HFFc6 (cell line): ENCODE measurements at regions not wholly inside any gene's neighbourhood (a gene's known extent, or its start where the extent isn't known, plus 50 kb on each side); places are given as distances from the start of the nearest gene placed in this dataset.
A peak's percentile ranks its signal among the peaks of the same experiment; 100 is the strongest.
"Not testable (repeated sequence)": the region's sequence is repeated elsewhere in the genome, so short reads cannot be mapped to it uniquely, and the experiment has no call there.

ENCODE experiments used
- DNase-seq: peaks from one replicate; pipeline ENCODE4 v3.0.0-alpha.2; 2018
- H3K27ac Mint-ChIP-seq: 2 replicates; pipeline ENCODE4 v1.8.0; 2020; ENCODE audit warnings: mild to moderate bottlenecking, mixed read lengths
- H3K27me3 Mint-ChIP-seq: 2 replicates; pipeline ENCODE4 v1.8.0; 2021; ENCODE audit warnings: mild to moderate bottlenecking, moderate library complexity, mixed read lengths; ENCODE audit not compliant: insufficient read depth
- H3K36me3 Mint-ChIP-seq: 2 replicates; pipeline ENCODE4 v1.8.0; 2021; ENCODE audit warnings: low read depth, mixed read lengths
- H3K4me1 Mint-ChIP-seq: 2 replicates; pipeline ENCODE4 v1.8.0; 2020; ENCODE audit warnings: low read depth, mixed read lengths
- H3K4me3 Mint-ChIP-seq: 2 replicates; pipeline ENCODE4 v1.8.0; 2020; ENCODE audit warnings: mild to moderate bottlenecking, moderate library complexity, mixed read lengths
- H3K9me3 Mint-ChIP-seq: 2 replicates; pipeline ENCODE4 v1.8.0; 2020; ENCODE audit warnings: mild to moderate bottlenecking, mixed read lengths
- TF ChIP-seq, protein P1 (sequence below): fragments of 200-600 bp; sonication (generic); IDR thresholded peaks from 2 replicates; pipeline ENCODE4 v1.5.0; 2021; ENCODE audit warnings: antibody characterized with exemption, mild to moderate bottlenecking

DNA sequence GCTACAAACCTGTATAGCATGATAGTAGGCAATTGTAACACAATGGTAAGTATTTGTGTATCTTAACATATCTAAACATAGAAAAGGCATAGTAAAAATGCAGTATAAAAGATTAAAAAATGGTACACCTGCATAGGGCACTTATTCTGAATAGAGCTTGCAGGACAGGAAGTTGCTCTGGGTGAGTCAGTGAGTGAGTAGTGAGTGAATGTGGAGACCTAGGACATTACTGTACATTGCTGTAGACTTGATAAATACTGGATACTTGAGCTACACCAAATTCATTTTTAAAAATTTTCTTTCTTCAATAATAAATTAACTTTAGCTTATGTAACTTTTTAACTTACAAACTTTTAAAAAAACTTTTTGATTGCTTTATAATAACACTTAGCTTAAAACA is 68.2 kb upstream of the MAML3 start:
- Mint-ChIP-seq H3K27me3 (no peaks in the 10 kb centered on the region), H3K4me3 (no peak overlapping the region), H3K4me1 (peaks cover 17% of the 10 kb centered on the region), H3K27ac (no peak overlapping the region), H3K36me3 (no peaks in the 10 kb centered on the region), H3K9me3 (no peaks in the 10 kb centered on the region)
- TF ChIP-seq, protein P1, sequence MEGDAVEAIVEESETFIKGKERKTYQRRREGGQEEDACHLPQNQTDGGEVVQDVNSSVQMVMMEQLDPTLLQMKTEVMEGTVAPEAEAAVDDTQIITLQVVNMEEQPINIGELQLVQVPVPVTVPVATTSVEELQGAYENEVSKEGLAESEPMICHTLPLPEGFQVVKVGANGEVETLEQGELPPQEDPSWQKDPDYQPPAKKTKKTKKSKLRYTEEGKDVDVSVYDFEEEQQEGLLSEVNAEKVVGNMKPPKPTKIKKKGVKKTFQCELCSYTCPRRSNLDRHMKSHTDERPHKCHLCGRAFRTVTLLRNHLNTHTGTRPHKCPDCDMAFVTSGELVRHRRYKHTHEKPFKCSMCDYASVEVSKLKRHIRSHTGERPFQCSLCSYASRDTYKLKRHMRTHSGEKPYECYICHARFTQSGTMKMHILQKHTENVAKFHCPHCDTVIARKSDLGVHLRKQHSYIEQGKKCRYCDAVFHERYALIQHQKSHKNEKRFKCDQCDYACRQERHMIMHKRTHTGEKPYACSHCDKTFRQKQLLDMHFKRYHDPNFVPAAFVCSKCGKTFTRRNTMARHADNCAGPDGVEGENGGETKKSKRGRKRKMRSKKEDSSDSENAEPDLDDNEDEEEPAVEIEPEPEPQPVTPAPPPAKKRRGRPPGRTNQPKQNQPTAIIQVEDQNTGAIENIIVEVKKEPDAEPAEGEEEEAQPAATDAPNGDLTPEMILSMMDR: no peak
- peak; percentile 12 for DNase-seq

DNA sequence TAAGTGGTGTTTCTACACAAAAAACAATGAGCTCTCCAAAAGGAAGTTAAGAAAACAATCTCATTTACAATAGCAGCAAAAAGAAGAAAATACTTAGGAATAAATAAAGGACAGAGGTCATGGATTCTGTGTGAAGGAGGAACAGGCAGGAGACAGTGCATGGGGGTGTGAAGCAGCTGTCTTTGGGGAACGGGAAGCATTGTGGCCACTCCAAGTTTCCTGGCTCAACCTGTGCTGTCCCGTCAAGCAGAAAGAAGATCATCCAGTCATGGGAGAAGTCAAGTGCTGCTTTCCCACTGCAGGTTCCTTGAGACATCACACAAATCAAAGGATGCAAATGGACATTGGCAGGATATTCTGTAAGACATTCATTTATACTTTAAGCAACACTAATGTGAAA is 66.1 kb upstream of the MAML3 start:
- TF ChIP-seq, protein P1: no peak
- DNase-seq: no peak
- Mint-ChIP-seq H3K27ac (no peak overlapping the region), H3K4me3 (no peak overlapping the region), H3K27me3 (no peaks in the 10 kb centered on the region), H3K36me3 (no peaks in the 10 kb centered on the region), H3K9me3 (no peaks in the 10 kb centered on the region), H3K4me1 (peaks cover 17% of the 10 kb centered on the region)

DNA sequence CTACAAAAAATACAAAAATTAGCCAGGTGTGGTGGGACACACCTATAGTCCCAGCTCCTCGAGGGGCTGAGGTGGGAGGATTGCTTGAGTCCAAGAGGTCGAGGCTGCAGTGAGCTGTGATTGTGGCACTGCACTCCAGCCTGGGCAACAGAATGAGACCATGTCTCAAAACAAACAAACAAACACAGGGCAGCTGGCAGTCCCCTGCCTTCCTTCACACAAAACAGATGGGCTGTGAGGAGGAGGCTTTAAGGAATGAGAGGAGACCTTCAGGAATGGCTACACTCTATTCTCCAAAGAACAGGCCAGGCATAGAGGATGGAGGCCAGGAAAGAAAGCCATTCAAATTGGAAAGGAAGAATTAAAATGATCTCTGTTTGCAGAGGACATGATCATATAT is 65.6 kb upstream of the MAML3 start:
- TF ChIP-seq, protein P1: no peak

DNA sequence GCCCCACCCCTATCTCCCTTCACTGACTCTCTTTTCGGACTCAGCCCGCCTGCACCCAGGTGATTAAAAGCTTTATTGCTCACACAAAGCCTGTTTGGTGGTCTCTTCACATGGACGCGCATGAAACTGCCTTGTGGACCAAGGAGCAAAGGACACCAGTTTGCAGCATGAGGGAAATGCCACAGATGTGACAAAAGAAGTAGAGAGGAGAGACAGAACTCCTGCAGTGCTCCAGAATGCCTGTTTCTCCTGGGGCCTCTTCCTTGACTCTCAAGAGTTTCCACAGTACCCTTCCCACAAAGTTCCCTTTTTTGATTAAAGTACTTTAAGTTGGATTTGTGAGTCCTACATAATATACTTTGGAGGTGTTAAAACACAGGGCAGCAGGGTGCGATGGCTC is 65.1 kb upstream of the MAML3 start:
- H3K9me3 Mint-ChIP-seq, H3K4me3 Mint-ChIP-seq, H3K27ac Mint-ChIP-seq, DNase-seq, H3K36me3 Mint-ChIP-seq, H3K27me3 Mint-ChIP-seq: not testable (repeated sequence)
- H3K4me1 Mint-ChIP-seq: peaks cover 17% of the 10 kb centered on the region

More for the DNA sequence above, 65.6 kb upstream of the MAML3 start:
- H3K4me3 Mint-ChIP-seq: no peak overlapping the region
- no peaks in the 10 kb centered on the region for H3K36me3 Mint-ChIP-seq
- no peaks in the 10 kb centered on the region for H3K9me3 Mint-ChIP-seq
- peaks cover 17% of the 10 kb centered on the region for H3K4me1 Mint-ChIP-seq
- no peak for DNase-seq
- H3K27me3 Mint-ChIP-seq: peaks cover 2% of the 10 kb centered on the region
- no peak overlapping the region for H3K27ac Mint-ChIP-seq

DNA sequence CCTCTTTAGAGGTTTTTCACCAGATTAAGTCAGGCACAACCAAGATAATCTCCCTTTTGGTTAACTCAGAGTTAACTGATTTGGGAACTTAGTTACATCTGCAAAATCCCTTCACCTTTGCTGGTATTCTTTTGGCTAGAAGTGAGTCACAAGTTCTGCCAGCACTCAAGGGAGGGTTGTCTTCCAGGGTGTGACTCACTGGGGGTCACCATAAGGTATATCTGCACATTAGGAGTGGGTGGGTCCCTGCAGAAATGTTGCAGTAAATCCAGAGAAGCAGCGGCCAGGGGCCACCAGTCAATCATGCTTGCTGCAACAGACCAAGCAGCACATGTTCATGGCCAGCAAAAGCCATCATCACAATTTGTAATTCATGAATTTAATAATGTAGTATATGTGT is 59.8 kb upstream of the MAML3 start:
- Mint-ChIP-seq H3K36me3 (no peaks in the 10 kb centered on the region), H3K27me3 (peaks cover 16% of the 10 kb centered on the region), H3K4me1 (peaks cover 7% of the 10 kb centered on the region; the same call in 1 of the 2 replicates), H3K4me3 (no peak overlapping the region), H3K9me3 (no peaks in the 10 kb centered on the region), H3K27ac (no peak overlapping the region)
- TF ChIP-seq, protein P1: no peak
- no peak for DNase-seq

DNA sequence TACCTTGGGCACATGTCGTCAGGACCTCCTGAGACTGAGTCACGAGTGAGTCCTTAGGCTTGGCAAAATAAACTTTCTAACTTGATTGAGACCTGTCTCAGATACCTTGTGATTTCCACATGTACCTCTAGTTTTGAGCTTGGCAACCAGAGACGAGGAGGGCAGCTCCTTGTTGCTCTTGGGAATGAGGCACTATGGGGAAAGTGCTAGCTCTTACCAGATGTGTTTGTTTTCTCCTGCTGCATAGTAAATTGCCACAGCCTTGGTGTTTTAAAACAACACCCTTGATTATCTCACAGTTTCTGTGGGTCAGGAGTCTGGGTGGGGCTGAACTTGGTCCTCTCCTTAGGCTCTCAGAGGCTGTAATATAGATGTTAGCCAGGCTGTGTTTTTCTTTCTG is 59.1 kb upstream of the MAML3 start:
- no peak overlapping the region for H3K4me3 Mint-ChIP-seq
- TF ChIP-seq, protein P1: no peak
- no peak overlapping the region for H3K27ac Mint-ChIP-seq
- H3K36me3 Mint-ChIP-seq: no peaks in the 10 kb centered on the region
- H3K9me3 Mint-ChIP-seq: no peaks in the 10 kb centered on the region
- DNase-seq: no peak
- peaks cover 16% of the 10 kb centered on the region for H3K27me3 Mint-ChIP-seq
- H3K4me1 Mint-ChIP-seq: peaks cover 7% of the 10 kb centered on the region; the same call in 1 of the 2 replicates
